Skeletal muscle cell (primary cell): ENCODE measurements at regions not wholly inside any gene's neighbourhood (a gene's known extent, or its start where the extent isn't known, plus 50 kb on each side); places are given as distances from the start of the nearest gene placed in this dataset.
A peak's percentile ranks its signal among the peaks of the same experiment; 100 is the strongest.

Experiments used
- DNase-seq: peaks from one replicate; pipeline ENCODE4 v3.0.0-alpha.2; 2010; ENCODE audit warnings: low read depth
- H3K4me3 ChIP-seq: 2 replicates; pipeline ENCODE4 v1.5.1; 2011; ENCODE audit warnings: low read depth, mild to moderate bottlenecking, control low read depth, low read length, moderate library complexity

DNA sequence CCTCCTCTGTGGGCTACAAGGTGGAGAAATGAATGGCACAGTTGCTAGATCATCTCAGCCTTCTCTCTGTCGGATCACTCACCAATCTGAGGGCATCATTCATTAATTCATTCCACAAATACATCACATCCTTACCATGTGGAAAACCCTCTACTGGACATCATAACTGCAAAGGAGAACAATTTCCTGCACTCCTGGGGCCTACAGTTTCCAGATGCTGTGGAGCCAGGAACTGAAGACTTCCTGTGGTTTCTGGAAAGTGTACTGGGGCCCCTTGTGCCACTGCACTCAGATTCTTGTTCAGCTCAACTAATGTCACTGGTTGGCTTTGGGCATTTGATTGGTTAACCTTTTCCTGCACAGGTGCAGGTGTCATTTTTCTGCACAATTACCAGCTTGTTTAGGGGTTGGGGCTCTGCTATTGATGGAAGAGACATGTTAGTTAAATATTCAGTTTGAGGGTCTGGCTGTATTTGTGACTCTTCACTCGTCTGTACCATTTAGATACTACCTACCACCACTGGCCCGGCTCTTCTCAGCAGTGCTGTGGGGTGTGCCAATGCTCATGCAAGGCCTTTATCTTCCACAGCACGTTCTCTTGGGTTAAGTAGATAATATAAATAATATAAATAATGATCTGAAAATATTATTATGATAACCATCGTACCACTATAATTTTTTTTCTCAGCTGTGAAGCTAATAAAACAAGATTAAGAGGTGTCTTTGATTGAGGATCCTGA is 427.3 kb downstream of the TSN start:
- no peak overlapping the region for H3K4me3 ChIP-seq
- no peak for DNase-seq

DNA sequence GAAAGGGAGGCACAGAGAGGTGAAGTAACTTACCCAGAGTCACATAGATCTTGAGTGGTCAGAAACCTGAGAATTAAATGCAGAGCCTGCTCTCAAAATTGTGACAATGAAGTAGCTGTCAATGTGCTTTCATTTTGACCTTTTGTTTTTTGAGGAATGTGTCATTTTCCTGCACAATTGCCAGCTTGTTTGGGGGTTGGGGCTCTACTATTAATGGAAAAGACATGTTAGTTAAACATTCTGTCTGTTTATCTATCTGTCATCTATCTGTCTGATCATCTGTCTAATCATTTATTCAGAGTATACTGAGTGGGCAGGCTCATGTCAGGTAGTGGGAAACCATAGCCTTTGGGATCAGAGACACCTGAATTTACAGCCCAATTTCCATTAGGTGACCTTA is 428.4 kb downstream of the TSN start:
- no peak for DNase-seq
- H3K4me3 ChIP-seq: no peak overlapping the region

- DNase-seq: no peak
- H3K4me3 ChIP-seq: no peak overlapping the region
Measured at GRCh38 chr2:122186761-122187222, 431.3 kb downstream of the TSN start.

DNA sequence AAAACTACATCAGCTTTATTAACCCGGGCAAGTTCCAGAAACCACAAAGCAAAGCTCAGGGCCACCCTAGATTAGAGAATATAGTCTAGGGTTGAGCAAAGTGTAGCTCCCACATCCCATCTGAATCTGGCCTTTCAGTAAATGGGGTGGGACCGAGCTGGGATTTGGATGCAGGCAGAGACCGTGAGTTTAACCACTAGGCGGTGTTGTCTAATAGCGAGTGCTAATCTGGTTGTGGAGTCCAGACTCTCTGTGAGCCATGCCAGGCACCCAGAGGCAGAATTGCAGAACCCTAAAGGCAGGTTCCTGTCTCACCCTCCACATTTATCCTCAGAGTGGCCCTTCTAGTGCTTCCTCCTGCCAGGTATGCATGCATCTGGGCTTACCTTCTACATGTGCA is 435.9 kb downstream of the TSN start:
- DNase-seq: no peak

GRCh38 chr2:122193622-122194021 is 438.2 kb downstream of the TSN start:
- no peak for DNase-seq
- no peak overlapping the region for H3K4me3 ChIP-seq

More for the DNA sequence above, 435.9 kb downstream of the TSN start:
- no peak overlapping the region for H3K4me3 ChIP-seq

- no peak overlapping the region for H3K4me3 ChIP-seq
- no peak for DNase-seq
Measured at GRCh38 chr2:122194546-122194945, 439.1 kb downstream of the TSN start.

GRCh38 chr2:122203523-122203922 is 448.1 kb downstream of the TSN start:
- no peak overlapping the region for H3K4me3 ChIP-seq
- DNase-seq: peak; percentile 78

GRCh38 chr2:122205641-122206040 is 450.2 kb downstream of the TSN start:
- H3K4me3 ChIP-seq: no peak overlapping the region
- no peak for DNase-seq

DNA sequence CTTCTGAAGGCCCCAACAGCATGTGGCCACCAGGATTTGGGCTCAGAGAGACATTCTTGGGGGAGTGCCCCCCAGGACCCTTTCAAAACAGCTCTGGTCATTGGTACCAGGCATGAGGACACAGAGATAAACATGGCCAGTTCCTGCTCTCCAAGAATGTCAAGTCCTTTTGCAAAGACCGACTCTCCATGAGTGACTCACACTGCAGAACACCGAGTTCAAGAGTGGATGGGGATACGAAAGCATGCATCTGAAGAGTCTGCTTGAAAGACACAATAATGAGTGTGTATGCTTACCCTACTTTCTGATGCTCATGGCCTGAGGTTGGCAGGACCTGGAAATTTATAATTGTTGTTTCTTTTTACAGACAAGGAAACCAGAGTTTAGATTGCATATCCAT is 450.6 kb downstream of the TSN start:
- no peak for DNase-seq
- H3K4me3 ChIP-seq: no peak overlapping the region

GRCh38 chr2:122209377-122209776 is 453.9 kb downstream of the TSN start:
- no peak for DNase-seq
- no peak overlapping the region for H3K4me3 ChIP-seq

- DNase-seq: no peak
- no peak overlapping the region for H3K4me3 ChIP-seq
Measured at GRCh38 chr2:122210065-122210464, 454.6 kb downstream of the TSN start.

DNA sequence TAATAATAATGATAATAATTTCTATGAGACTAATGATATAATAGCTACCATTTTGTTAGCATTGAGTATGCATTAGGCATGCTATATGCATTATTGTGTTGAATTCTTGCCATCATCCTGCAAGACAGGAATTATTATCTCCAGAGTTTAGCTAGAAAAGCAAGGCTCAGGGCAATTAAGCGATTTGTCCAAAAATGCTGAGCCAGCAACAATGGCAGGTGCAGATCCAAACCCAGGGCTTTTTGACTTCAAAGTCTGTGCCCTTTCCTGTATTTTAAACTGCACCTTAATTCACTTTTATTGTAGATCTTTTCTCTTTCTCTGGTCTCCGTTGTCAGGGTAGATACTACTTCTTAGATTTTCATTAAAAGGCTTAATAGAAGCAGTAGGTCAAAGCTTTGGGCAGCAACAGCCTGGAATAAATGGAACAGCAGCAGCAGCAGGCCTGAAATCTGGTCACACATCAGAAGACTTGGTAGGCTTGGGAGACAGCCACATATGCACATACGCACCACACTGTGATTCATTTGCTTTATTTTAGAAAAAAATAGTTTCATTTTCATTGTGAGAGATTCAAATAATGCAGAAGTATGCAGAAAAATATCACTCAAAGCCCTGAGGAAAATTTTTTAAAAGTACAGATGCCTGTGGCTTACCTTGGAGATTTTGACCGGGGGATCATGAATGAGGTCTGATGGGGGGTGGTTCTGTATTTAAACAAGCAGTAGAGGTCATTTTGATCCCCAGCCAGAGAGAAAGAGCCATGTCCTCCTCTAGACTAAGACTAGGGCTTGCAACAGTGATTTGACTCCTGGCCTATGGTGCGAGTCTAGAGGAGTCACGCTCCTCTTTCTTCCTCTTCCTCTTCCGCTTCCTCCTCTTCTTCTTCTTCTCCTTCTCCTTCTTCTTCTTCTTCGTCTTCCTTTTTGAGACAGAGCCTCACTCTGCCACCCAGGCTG is 455.7 kb downstream of the TSN start:
- DNase-seq: no peak
- H3K4me3 ChIP-seq: no peak overlapping the region

DNA sequence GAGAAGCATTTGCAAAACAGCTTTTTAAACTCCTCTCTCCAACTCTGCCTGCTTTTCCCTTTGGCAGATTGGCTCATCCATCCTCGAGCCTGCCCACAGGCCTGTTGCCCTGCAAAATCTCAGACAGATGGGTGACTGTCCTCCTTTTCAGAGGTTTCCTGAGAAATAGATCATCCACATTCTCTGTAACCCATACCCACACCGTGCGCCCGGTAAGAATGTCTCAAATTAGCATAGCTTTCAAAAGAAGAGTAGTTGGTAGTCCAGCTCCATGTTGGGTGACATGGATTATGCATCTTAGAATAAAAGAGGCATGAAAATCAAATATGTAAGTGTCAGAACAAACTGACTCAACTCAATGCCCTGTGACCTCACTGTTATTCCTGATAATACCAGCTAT is 457.9 kb downstream of the TSN start:
- H3K4me3 ChIP-seq: no peak overlapping the region

DNA sequence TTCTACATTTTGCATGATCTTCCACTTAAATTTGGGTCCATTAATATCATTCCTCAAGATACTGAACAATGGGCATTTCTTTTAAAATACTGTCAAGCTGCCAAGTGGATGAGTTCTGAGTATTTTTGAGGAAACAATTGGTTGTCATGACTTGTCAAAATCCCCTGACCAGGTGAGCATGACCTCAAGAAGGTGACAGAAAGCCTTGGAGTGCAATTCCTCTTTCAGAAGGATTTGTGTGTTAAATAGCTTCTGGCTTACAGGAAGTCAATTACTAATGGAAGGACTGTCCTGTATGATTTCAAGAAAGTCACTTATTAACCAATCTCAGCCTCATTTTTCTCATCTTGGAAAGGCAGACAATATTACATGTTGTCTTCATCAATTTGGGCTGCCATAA is 460.6 kb downstream of the TSN start:
- no peak for DNase-seq
- no peak overlapping the region for H3K4me3 ChIP-seq

More for the DNA sequence above, 457.9 kb downstream of the TSN start:
- DNase-seq: no peak

- H3K4me3 ChIP-seq: no peak overlapping the region
- DNase-seq: no peak
Measured at GRCh38 chr2:122216901-122217300, 461.4 kb downstream of the TSN start.

DNA sequence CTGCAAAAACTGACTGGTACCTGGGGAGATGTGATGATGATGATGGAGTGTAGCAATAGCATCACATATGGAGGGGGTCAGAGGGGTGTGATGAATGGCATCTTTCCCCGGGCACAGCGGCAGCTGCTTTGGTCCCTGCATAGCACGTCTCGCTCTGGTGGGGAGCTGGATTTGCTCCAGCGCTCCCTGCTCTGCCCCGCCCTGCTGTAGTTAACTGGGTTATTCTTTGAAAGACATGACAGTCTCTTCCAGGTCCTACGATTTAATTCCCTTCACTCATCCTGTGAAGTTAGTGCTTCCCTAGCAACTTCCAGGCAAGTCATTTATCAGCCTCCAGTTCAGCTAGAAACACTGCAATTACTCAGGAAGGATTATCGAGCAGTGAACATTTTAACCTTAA is 463.1 kb downstream of the TSN start:
- no peak overlapping the region for H3K4me3 ChIP-seq
- no peak for DNase-seq

DNA sequence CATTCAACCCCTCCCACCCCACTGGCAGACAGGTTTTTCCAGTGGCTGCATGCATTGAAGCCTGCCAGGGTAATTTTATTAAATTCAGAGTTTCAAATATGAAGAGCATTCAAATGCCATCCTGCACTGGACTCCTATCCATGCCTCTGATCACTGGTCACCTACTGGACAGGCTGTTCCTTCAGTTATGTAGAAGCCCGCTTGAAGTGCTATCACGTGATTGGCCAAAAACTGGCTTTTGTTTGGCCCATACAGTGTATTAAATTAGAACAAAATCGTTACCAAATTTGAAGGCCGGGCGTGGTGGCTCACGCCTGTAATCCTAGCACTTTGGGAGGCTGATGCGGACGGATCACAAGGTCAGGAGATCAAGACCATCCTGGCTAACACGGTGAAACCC is 464.1 kb downstream of the TSN start:
- DNase-seq: no peak
- H3K4me3 ChIP-seq: no peak overlapping the region

- no peak for DNase-seq
- H3K4me3 ChIP-seq: no peak overlapping the region
Measured at GRCh38 chr2:122221665-122222064, 466.2 kb downstream of the TSN start.

DNA sequence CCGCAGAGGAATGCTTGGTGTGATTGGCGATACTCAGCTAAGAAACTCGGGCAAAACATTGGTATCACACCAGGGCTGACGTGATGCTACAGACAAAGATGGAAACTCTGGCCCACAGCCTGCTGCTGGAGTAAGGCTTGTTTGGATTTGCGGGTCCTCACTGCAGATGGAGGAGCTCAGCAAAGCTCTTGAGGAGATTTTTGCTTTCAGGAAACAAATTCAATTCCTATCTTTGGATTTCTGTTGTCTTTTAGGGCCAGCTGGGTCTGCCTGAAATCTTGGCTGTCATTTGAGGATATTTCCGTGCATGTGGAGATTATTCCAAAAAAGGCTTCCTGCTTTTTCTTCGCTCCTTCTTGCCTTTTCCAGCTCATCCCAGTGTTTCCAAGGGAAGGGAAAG is 475.8 kb downstream of the TSN start:
- DNase-seq: no peak
- no peak overlapping the region for H3K4me3 ChIP-seq

DNA sequence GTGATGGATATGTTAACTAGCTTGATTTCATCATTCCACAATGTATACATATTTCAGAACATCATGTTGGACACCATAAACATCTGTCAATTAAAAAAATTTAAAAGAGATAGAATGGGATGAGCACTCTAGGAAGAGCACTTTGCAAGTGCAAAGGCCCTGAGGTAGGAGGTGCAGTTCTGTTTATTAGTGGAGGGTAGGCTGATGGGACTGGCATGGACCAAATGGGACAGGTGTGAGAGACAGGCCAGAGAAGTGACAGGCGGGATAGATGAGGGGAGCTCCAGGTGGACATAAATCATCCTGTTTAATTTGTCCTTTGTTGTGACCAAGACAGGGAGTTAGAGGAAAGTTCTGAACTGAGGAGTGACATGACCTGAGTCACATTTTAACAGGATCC is 477.9 kb downstream of the TSN start:
- no peak overlapping the region for H3K4me3 ChIP-seq
- DNase-seq: no peak
